Aorta (tissue), 5 donors: ENCODE measurements at regions not wholly inside any gene's neighbourhood (a gene's known extent, or its start where the extent isn't known, plus 50 kb on each side); places are given as distances from the start of the nearest gene placed in this dataset.

Source experiments
- ATAC-seq: fragments of 200-7000 bp; cut with Tn5 transposase; one replicate; pipeline ENCODE4 v1.9.1; 2022; ENCODE audit warnings: moderate library complexity; ENCODE audit not compliant: low FRiP score
- DNase-seq, 2 donors: peaks; one replicate each; pipeline ENCODE4 v3.0.0-alpha.2; 2020
- H3K27ac ChIP-seq, 2 donors: one replicate each; pipeline ENCODE4 v1.5.1; 2013; ENCODE audit warnings: low read length in 2 of 2, mild to moderate bottlenecking in 2 of 2, moderate library complexity in 2 of 2, control low read depth in 1 of 2, inconsistent platforms in 1 of 2, low read depth in 1 of 2
- H3K27me3 ChIP-seq, 2 donors: one replicate each; pipeline ENCODE4 v1.6.1; 2013; ENCODE audit warnings: control low read depth in 1 of 2, low read length in 1 of 2, mild to moderate bottlenecking in 1 of 2, moderate library complexity in 1 of 2; ENCODE audit not compliant: insufficient read depth in 2 of 2, control insufficient read depth in 1 of 2
- H3K36me3 ChIP-seq, 2 donors: one replicate each; pipeline ENCODE4 v1.6.1; 2013; ENCODE audit warnings: control low read depth in 1 of 2, low read length in 1 of 2, mild to moderate bottlenecking in 1 of 2; ENCODE audit not compliant: insufficient read depth in 2 of 2, control insufficient read depth in 1 of 2
- H3K4me1 ChIP-seq, 2 donors: one replicate each; pipeline ENCODE4 v1.6.1; 2013; ENCODE audit warnings: low read length in 2 of 2, control low read depth in 1 of 2, mild to moderate bottlenecking in 1 of 2, moderate library complexity in 1 of 2; ENCODE audit not compliant: insufficient read depth in 2 of 2, control insufficient read depth in 1 of 2
- H3K4me3 ChIP-seq, 2 donors: one replicate each; pipeline ENCODE4 v1.5.1; 2013; ENCODE audit warnings: low read length in 2 of 2, control low read depth in 1 of 2, mild to moderate bottlenecking in 1 of 2
- H3K9me3 ChIP-seq: one replicate; pipeline ENCODE4 v1.6.1; 2013; ENCODE audit warnings: mild to moderate bottlenecking, low read length; ENCODE audit not compliant: control insufficient read depth
- WGBS, 2 donors: extraction: QIAGEN DNeasy Blood & Tissue Kit; methylation state at CpG; one replicate each; pipeline ENCODE4 v1.1.7; 2013; 5-methylcytosine and 5-hydroxymethylcytosine counted together
- intact Hi-C, 2 donors: fragments of 100-400 bp; cut with DNase I; formaldehyde crosslinking; loops; one replicate each; pipeline versions ENCODE4 v1.14.2 to v1.15.0; 2022
- donor health status: healthy with polysubstance abuse.
- donor health status: Bipolar disorder and iron deficiency.
- donor health status: DM: no; HTN: no; CAD: no.
- donor health status: DM: no; HTN: no; CAD: no.
- donor health status: DM: yes; HTN: yes; CAD: no.

GRCh38 chr22:27337676-27338075 is 463.9 kb downstream of the MN1 start:
- Histone ChIP-seq H3K4me3 (no peak overlapping the region), H3K27me3 (no peaks in the 10 kb centered on the region), H3K36me3 (no peaks in the 10 kb centered on the region), H3K4me1 (no peaks in the 10 kb centered on the region), H3K27ac (no peak overlapping the region), H3K9me3 (no peaks in the 10 kb centered on the region)
- 97% methylated on average over 2 of the region's 2 CpGs for WGBS, 2 donors
- ATAC-seq (no peak), DNase-seq (no peak)
- intact Hi-C loops, result loop anchor here in 1 of 2 donors (10.0 kb wide), 1 partner anchor 93 kb away; no protein-coding TSS in a partner anchor

DNA sequence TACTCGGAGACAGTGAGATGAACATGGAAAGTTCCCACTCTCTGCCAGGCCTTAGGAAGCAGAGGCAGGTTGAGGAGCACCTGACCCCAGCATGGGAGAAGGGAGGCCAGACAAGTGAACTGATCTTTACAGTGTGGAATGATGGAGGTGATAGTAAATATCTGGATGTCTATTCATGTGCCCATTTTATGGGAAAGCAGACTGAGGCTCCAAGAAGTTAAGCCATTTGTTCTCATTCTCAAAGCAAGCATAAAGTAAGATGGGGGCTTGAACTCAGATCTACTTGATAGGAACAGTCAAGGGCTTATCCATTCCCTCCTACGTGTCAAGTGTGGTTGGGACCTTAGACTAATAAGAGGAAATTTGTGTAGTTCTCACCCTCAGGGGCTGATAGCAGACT is 461.5 kb downstream of the MN1 start:
- ATAC-seq, result no peak
- WGBS, 2 donors, result 95 to 96% methylated on average over 2 of the region's 2 CpGs
- Histone ChIP-seq H3K27ac (no peak overlapping the region), H3K9me3 (no peaks in the 10 kb centered on the region), H3K4me3 (no peak overlapping the region), H3K4me1 (no peaks in the 10 kb centered on the region), H3K27me3 (no peaks in the 10 kb centered on the region), H3K36me3 (no peaks in the 10 kb centered on the region)
- no peak for DNase-seq
- intact Hi-C loops, result no loop called here

- Histone ChIP-seq H3K27me3 (no peaks in the 10 kb centered on the region), H3K36me3 (no peaks in the 10 kb centered on the region), H3K9me3 (no peaks in the 10 kb centered on the region), H3K4me3 (no peak overlapping the region), H3K27ac (no peak overlapping the region), H3K4me1 (no peaks in the 10 kb centered on the region)
- DNase-seq (no peak), ATAC-seq (no peak)
- intact Hi-C loops, result no loop called here
- WGBS, 2 donors, result 98 to 100% methylated on average over 1 of the region's 1 CpG
Observed at GRCh38 chr22:27344546-27344945, 457.0 kb downstream of the MN1 start.

GRCh38 chr22:27345691-27346090 is 455.9 kb downstream of the MN1 start:
- no peaks in the 10 kb centered on the region for H3K27me3 ChIP-seq
- ATAC-seq (no peak), DNase-seq (no peak)
- H3K36me3 ChIP-seq, result no peaks in the 10 kb centered on the region
- no peak overlapping the region for H3K27ac ChIP-seq
- H3K4me1 ChIP-seq, result no peaks in the 10 kb centered on the region
- intact Hi-C loops, result no loop called here
- WGBS, 2 donors, result 95% methylated on average over 7 of the region's 7 CpGs
- H3K4me3 ChIP-seq, result no peak overlapping the region
- no peaks in the 10 kb centered on the region for H3K9me3 ChIP-seq

DNA sequence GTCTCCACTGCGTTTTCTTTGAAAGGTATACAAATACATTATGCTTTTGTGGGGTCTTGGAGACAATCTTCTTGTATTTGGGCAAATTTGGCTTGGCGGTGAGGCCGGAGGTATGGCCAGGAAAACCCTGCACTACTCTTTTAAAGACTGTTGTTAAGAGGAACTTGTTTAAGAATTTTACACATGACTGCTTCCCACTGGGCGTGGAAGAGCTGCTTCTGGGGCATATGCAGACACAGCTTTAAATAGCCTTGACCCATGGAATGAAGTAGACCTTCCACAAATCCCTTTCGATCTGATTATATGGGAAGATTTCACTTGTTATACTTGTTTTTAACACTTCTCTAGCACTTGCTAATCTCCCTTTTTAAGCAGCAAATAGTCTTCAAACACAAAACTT is 453.6 kb downstream of the MN1 start:
- Histone ChIP-seq H3K27me3 (no peaks in the 10 kb centered on the region), H3K36me3 (no peaks in the 10 kb centered on the region), H3K27ac (no peak overlapping the region), H3K4me1 (no peaks in the 10 kb centered on the region), H3K4me3 (no peak overlapping the region), H3K9me3 (no peaks in the 10 kb centered on the region)
- WGBS, 2 donors, result 64 to 86% methylated on average over 5 of the region's 5 CpGs
- ATAC-seq (no peak), DNase-seq (no peak)
- intact Hi-C loops, result no loop called here

DNA sequence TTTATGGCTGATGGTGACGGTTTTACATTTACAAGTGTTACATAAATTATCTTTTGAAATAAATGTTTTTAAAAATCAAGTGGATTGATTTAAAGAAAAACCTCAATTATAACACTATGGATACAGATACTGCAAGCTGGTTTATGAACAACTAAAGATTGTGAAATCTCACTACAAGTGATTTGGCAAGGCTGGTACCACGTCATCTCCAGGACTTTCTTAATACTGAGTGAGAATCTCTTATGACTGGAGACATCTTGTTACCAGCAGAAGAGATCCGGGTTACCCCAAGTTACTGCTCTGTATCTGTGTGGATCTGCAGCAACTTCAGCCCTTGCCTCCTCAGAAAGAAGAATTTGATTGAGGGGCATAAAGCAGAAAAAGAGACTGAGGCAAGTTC is 452.9 kb downstream of the MN1 start:
- no peak for DNase-seq
- intact Hi-C loops, result no loop called here
- Histone ChIP-seq H3K27me3 (no peaks in the 10 kb centered on the region), H3K27ac (no peak overlapping the region), H3K4me3 (no peak overlapping the region), H3K4me1 (no peaks in the 10 kb centered on the region), H3K36me3 (no peaks in the 10 kb centered on the region), H3K9me3 (no peaks in the 10 kb centered on the region)
- ATAC-seq, result no peak
- 90 to 91% methylated on average over 3 of the region's 3 CpGs for WGBS, 2 donors

DNA sequence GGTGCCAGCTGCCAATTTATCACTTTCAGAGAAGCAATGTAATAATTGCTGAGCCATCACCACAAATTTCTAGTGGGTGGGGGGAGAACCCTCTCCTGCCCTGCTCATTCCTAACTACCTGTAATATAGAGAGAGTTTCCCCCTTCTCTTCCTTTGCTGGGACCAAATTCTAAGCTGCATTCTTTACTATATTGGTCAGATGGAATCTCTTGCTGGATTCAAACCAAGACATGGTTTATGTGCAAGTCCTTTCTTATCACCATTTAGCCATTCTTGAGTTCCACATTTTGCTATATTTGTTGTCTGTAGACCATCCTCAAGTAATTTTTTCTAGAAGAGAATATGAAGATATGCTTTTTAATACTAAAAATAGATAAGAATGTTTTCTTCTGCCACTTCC is 452.1 kb downstream of the MN1 start:
- Histone ChIP-seq H3K4me1 (no peaks in the 10 kb centered on the region), H3K27me3 (no peaks in the 10 kb centered on the region), H3K9me3 (no peaks in the 10 kb centered on the region), H3K27ac (no peak overlapping the region), H3K36me3 (no peaks in the 10 kb centered on the region), H3K4me3 (no peak overlapping the region)
- intact Hi-C loops, result no loop called here
- ATAC-seq (no peak), DNase-seq (no peak)

DNA sequence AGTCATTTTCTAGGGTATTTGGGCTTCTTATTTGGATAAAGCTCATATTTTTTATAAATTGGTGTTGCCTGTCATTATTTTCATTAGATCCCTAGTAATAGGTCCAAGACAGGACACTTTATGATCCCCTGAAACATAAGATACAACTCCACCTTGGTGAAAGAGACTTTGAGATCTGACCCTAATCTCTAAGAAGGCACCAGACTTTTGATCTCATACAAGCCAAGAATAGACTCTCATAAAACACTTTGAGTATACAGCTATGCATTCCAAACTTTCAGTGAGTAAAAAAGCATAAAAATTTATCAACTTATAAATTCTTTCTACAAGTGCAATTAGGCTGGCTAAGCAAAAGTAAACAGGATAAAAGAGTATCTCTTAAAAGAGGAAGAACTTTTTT is 451.2 kb downstream of the MN1 start:
- no peaks in the 10 kb centered on the region for H3K36me3 ChIP-seq
- ATAC-seq (no peak), DNase-seq (no peak)
- H3K27me3 ChIP-seq, result no peaks in the 10 kb centered on the region
- intact Hi-C loops, result no loop called here
- no peak overlapping the region for H3K4me3 ChIP-seq
- H3K27ac ChIP-seq, result no peak overlapping the region
- no peaks in the 10 kb centered on the region for H3K9me3 ChIP-seq
- no peaks in the 10 kb centered on the region for H3K4me1 ChIP-seq

GRCh38 chr22:27352426-27352825 is 449.1 kb downstream of the MN1 start:
- H3K27ac ChIP-seq, result no peak overlapping the region
- H3K4me1 ChIP-seq, result no peaks in the 10 kb centered on the region
- H3K36me3 ChIP-seq, result no peaks in the 10 kb centered on the region
- ATAC-seq (no peak), DNase-seq (no peak)
- no peaks in the 10 kb centered on the region for H3K27me3 ChIP-seq
- no peak overlapping the region for H3K4me3 ChIP-seq
- WGBS, 2 donors, result 54 to 62% methylated on average over 6 of the region's 6 CpGs
- intact Hi-C loops, result no loop called here
- peaks cover 2% of the 10 kb centered on the region for H3K9me3 ChIP-seq
